MM.1S (cell line): ENCODE measurements at regions not wholly inside any gene's neighbourhood (a gene's known extent, or its start where the extent isn't known, plus 50 kb on each side); places are given as distances from the start of the nearest gene placed in this dataset.

Experiments used
- CTCF ChIP-seq: fragments of 300-600 bp; sonication (generic); IDR thresholded peaks from 2 replicates; pipeline ENCODE4 v1.5.1; 2016; ENCODE audit warnings: antibody characterized with exemption, low read length, mixed read lengths
- EZH2 ChIP-seq: fragments of 300-600 bp; sonication (generic); optimal IDR thresholded peaks from 2 replicates; pipeline ENCODE3; 2017; ENCODE audit warnings: low read depth, mild to moderate bottlenecking, antibody characterized with exemption, low read length, mixed read lengths

GRCh38 chr13:86082121-86082520, 282.9 kb upstream of the SLITRK6 start:
- TF ChIP-seq CTCF (no peak), EZH2 (no peak)
